GM12875 (cell line): ENCODE measurements at regions not wholly inside any gene's neighbourhood (a gene's known extent, or its start where the extent isn't known, plus 50 kb on each side); places are given as distances from the start of the nearest gene placed in this dataset.

Source experiments
- H3K4me3 ChIP-seq: one replicate; pipeline ENCODE4 v1.5.1; 2011; ENCODE audit warnings: low read depth, low read length, control low read depth
- TF ChIP-seq, protein P1 (sequence below): IDR thresholded peaks from 2 replicates; pipeline ENCODE4 v1.5.1; 2011; ENCODE audit warnings: low read depth, mild to moderate bottlenecking, control low read depth, inconsistent platforms, low read length, moderate library complexity, borderline replicate concordance; ENCODE audit not compliant: insufficient read depth

DNA sequence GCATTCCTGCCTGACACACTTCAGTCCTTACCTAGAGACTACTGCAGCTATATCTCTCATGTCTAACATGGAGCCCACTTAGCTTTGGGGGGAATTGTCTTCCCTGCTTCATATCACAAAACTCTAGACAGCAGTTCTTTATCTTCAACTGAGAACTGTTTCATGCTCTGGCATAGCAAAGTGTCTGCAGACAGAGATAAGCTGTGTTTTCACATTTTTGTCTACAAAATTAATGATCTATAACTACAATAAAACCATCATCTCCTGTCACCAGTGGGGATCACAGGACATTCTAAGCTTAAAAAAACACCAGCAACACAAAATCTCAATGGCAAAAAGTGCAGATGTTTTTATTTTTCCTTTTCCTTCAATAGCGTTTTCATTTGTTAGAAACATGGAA is 137.1 kb upstream of the VRK1 start:
- no peak overlapping the region for H3K4me3 ChIP-seq
- TF ChIP-seq, protein P1, sequence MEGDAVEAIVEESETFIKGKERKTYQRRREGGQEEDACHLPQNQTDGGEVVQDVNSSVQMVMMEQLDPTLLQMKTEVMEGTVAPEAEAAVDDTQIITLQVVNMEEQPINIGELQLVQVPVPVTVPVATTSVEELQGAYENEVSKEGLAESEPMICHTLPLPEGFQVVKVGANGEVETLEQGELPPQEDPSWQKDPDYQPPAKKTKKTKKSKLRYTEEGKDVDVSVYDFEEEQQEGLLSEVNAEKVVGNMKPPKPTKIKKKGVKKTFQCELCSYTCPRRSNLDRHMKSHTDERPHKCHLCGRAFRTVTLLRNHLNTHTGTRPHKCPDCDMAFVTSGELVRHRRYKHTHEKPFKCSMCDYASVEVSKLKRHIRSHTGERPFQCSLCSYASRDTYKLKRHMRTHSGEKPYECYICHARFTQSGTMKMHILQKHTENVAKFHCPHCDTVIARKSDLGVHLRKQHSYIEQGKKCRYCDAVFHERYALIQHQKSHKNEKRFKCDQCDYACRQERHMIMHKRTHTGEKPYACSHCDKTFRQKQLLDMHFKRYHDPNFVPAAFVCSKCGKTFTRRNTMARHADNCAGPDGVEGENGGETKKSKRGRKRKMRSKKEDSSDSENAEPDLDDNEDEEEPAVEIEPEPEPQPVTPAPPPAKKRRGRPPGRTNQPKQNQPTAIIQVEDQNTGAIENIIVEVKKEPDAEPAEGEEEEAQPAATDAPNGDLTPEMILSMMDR: no peak

DNA sequence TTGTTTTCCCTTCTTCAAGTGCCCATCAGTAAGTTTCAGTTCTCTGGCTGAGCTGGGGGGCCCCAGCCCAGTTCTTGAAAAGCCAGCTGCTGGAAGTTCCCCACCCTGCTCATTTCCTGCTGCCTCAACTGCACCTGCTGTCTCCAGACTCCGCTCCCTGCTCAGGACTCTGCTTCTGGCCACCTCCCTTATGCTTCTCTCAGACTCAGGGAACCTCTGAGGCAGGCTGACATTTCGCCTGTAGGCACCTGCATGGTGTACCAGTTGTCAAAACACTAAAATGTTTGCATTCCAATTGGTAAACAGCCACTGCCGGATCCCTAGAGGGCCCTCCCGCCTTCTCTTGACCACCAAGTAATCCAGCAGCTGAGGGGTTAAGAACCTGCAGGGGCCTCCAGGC is 136.5 kb upstream of the VRK1 start:
- TF ChIP-seq, protein P1: no peak
- H3K4me3 ChIP-seq: no peak overlapping the region

DNA sequence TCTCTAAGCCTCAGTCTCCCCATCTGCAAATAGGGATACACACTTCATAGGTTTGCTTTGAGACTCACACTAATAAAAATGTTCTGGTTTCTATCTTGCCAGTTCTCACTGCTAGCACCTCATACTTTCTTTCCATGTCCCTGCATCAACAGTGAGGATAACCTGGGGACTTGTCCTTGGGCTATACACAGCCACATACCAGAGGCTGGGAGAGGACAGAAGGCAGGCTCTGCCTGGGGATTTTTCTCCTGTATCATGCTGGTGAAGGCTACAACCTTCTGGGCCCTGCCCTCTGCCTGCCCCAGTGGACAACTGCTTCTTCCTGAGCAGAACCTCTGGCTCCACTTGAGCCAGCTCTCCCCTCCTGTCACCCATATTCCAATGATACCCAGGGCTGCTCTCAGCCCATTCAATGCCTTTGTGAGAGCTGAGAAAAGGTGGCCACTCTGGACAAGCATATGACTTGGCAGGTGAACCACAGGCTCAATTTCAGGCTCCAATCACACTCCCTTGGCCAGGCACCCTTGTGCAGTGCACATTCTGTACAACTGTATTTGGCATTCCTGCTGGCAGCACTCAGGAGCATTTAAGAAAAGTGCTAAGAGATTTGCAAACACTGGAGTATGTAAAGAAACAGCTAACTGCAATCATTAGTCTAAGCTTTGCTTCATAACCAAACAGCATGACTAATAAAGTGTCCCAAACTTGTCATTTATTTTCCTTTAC is 135.8 kb upstream of the VRK1 start:
- TF ChIP-seq, protein P1: no peak
- H3K4me3 ChIP-seq: no peak overlapping the region

DNA sequence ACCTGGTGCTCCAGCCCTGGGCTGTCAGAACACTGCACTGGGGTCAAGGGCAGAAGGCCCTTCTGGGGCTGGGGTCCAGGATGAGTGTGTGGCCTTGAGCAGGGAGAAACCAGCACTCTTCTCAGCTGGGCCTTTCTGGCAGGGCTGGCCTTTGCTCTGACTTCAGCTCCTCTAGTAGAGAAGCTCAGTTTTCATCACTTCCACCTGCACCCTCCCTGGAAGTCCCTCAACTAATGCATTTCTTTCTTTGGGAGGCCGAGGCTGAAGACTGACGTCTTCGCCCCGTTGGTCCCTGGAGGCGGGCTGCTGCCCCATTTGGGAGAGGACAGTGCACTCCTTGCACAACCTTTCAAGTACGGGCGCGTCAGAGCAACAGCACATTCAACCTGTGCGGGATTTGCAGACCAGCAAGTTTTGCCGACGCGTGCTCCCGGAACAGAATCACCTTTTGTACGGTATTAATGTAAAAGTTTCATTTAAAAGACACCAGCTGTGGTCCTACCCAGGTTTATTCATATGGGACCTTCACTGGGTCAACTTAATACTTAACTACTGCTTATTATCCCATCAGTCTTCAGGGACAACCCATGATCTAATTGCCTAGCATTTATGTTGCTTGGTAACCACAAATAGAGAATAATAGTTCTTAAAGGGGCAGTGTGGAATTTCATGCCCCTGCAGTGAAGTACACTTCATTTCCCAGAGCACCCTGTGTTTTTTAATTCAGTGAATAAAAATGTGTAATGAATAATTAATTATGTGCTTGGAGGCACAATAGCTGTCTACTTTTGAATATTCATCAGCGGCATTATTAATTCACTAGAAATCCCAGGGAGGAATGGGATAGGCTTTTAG is 134.8 kb upstream of the VRK1 start:
- TF ChIP-seq, protein P1: no peak
- H3K4me3 ChIP-seq: no peak overlapping the region

DNA sequence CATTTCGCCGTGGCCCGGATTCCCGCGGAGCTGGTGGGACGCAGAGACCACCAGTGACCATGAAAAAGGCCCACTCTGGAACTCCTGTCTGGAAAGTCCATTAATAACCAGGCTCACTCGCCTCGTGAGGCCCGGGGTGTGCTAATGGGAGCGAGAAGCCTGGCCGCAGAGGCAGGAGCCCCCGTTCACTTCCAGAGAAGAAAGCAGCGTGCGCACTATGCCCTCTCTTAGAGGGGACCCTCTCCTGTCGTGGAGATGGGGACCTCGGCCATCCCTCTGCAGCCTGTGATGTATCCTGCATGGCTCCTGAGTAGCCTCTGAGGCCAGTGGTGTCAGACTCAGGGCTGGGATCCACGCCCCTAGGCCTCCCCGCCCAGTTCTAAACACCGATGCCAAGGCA is 134.1 kb upstream of the VRK1 start:
- TF ChIP-seq, protein P1: no peak

DNA sequence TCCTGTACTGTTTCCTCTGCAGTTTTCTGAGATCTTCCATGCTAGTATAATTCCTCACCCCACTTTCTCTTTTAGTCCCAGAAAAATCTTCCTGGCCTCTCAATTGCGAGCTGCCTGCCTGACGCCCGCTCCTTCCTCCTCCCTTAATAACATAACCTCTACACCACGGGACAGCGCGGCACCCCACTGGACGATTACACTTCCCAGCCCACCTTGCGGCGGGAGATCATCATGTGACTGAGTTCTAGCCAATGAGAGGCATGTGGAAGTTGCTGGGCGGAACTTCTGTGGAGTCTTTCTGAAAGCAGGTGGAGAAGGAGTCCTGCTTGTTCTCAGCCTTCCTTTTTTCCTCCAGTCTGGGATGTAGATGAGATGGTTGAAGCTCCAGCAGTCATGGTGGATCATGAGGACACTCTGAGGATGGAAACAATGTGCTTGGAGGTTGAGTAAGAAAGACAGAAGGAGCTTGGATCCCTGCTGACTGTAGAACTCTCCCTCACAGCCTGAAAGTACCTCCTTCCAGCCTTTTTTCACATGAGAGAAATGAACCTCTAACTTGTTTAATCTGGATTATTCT is 133.6 kb upstream of the VRK1 start:
- no peak overlapping the region for H3K4me3 ChIP-seq
- TF ChIP-seq, protein P1: no peak

More for the DNA sequence above, 134.1 kb upstream of the VRK1 start:
- H3K4me3 ChIP-seq: no peak overlapping the region
